Keratinocyte (primary cell): ENCODE measurements at regions not wholly inside any gene's neighbourhood (a gene's known extent, or its start where the extent isn't known, plus 50 kb on each side); places are given as distances from the start of the nearest gene placed in this dataset.

Experiments used
- EZH2 ChIP-seq: IDR thresholded peaks from one replicate; pipeline ENCODE4 v1.6.1; 2012; ENCODE audit warnings: inconsistent platforms, mild to moderate bottlenecking, low read length, moderate library complexity
- TF ChIP-seq, protein P1 (sequence below), 3 experiments: IDR thresholded peaks in 1 of 3; conservative IDR thresholded peaks in 1 of 3; optimal IDR thresholded peaks in 1 of 3; 2 replicates in 2 of 3; 3 replicates in 1 of 3; pipeline versions ENCODE3 to v1.5.1; 2011; ENCODE audit warnings: low read length in 3 of 3, mild to moderate bottlenecking in 3 of 3, moderate library complexity in 2 of 3, control low read depth in 1 of 3, inconsistent platforms in 1 of 3; ENCODE audit not compliant: insufficient read depth in 2 of 3; ENCODE audit errors: extremely low read depth in 1 of 3

DNA sequence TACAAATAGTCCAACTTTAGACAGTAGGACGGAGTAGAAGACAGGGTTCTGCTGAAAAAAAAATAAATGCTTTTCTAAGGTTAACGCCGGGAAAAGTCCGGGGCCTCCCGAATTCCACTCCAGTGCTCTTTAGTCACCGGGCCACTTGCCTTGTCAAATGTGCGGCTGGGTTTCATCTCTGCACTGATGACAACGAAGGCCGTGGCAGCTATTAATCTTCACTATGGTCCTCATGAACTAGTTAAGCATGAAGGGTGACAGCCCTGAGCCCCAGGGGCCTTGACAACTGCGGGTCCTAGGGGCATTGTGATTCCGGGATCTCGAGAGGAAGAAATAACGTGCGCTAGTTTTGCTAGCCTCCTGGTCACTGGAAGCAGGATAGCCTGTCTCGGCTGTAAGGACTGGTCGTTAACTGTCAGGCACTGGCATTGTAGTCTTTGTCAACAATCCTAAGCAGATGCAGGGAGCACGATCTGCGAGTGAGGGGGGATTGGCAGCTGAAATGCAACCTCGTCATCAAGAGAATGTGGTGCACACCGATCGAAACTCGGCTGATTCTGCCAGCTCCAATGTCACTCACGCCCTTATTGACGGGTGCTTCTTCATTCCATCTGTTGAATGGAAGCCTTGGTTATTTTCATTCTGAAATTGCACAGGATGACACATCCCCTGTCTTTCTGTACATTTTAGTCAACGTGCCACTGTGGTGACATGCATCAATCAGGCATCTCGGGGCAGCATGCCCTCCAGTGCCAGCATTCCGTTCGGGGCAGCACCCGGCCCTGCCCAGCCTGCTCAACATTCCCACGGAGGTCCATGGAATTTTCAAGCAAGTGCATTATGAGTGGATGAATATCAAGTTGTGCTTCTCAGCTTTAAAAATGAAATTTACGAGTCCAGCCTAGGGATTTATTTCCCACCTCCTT, 51.6 kb upstream of the MGMT start:
- TF ChIP-seq, protein P1, sequence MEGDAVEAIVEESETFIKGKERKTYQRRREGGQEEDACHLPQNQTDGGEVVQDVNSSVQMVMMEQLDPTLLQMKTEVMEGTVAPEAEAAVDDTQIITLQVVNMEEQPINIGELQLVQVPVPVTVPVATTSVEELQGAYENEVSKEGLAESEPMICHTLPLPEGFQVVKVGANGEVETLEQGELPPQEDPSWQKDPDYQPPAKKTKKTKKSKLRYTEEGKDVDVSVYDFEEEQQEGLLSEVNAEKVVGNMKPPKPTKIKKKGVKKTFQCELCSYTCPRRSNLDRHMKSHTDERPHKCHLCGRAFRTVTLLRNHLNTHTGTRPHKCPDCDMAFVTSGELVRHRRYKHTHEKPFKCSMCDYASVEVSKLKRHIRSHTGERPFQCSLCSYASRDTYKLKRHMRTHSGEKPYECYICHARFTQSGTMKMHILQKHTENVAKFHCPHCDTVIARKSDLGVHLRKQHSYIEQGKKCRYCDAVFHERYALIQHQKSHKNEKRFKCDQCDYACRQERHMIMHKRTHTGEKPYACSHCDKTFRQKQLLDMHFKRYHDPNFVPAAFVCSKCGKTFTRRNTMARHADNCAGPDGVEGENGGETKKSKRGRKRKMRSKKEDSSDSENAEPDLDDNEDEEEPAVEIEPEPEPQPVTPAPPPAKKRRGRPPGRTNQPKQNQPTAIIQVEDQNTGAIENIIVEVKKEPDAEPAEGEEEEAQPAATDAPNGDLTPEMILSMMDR (optimal IDR thresholded peaks at IDR 0.05 in 1 of 3, IDR thresholded peaks at IDR 0.05 in 1 of 3, conservative IDR thresholded peaks at IDR 0.05 in 1 of 3; ENCODE audit: extremely low read depth in 1 of 3, insufficient read depth in 2 of 3, low read length in 3 of 3) = no peak
- no peak for TF ChIP-seq EZH2
